ENCODE measurements at regions not wholly inside any gene's neighbourhood (a gene's known extent, or its start where the extent isn't known, plus 50 kb on each side); places are given as distances from the start of the nearest gene placed in this dataset.

DNA sequence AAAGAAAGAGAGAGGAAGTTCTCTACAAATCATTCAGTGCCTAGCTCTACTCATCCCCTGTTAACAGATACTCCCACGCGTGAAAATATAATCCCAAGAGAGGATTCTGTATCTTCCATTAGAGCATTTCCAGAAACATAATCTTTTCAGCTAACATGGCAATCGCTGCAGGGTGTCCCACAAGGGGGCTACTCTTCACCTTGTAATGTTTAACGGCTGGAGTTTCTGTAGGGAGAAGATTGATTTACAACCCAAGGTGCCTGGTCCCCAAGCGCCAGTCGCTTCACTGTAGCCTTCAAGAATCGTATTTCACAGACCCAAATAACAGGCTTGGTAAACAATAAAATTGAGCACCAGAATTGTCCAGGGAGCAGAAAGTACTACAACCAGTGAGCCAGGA, 318.7 kb downstream of the TLE1 start:
- Histone ChIP-seq H2AFZ (ENCODE audit: low read depth, low read length, severe bottlenecking) (no peak overlapping the region), H3K36me3 (ENCODE audit: low read length) (no peaks in the 10 kb centered on the region), H3K79me2 (ENCODE audit: insufficient read depth, low read length) (no peaks in the 10 kb centered on the region), H4K20me1 (ENCODE audit: low read depth, low read length) (no peaks in the 10 kb centered on the region), H3K27ac (ENCODE audit: low read depth, low read length) (no peak overlapping the region), H3K9me3 (ENCODE audit: insufficient read depth, low read length) (no peaks in the 10 kb centered on the region), H3F3A (ENCODE audit: insufficient read depth) (no peaks in the 10 kb centered on the region), H3K27me3 (ENCODE audit: low read length) (no peaks in the 10 kb centered on the region), H3K9ac (ENCODE audit: low read length) (no peak overlapping the region), H3K4me3 (ENCODE audit: insufficient read depth, low read length, poor library complexity, severe bottlenecking) (no peak overlapping the region), H3K4me2 (ENCODE audit: low read depth, low read length, poor library complexity, severe bottlenecking) (no peak overlapping the region), H3K9me2 (replicated peaks; ENCODE audit: insufficient read depth, low read length) (no peaks in the 10 kb centered on the region)
- no peak for TF ChIP-seq EZH2phosphoT487 (conservative IDR thresholded peaks at IDR 0.05; ENCODE audit: low read length)
- TF ChIP-seq, protein P1, sequence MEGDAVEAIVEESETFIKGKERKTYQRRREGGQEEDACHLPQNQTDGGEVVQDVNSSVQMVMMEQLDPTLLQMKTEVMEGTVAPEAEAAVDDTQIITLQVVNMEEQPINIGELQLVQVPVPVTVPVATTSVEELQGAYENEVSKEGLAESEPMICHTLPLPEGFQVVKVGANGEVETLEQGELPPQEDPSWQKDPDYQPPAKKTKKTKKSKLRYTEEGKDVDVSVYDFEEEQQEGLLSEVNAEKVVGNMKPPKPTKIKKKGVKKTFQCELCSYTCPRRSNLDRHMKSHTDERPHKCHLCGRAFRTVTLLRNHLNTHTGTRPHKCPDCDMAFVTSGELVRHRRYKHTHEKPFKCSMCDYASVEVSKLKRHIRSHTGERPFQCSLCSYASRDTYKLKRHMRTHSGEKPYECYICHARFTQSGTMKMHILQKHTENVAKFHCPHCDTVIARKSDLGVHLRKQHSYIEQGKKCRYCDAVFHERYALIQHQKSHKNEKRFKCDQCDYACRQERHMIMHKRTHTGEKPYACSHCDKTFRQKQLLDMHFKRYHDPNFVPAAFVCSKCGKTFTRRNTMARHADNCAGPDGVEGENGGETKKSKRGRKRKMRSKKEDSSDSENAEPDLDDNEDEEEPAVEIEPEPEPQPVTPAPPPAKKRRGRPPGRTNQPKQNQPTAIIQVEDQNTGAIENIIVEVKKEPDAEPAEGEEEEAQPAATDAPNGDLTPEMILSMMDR (IDR thresholded peaks at IDR 0.05; ENCODE audit: insufficient read depth, low read length, poor library complexity, severe bottlenecking) = no peak

DNA sequence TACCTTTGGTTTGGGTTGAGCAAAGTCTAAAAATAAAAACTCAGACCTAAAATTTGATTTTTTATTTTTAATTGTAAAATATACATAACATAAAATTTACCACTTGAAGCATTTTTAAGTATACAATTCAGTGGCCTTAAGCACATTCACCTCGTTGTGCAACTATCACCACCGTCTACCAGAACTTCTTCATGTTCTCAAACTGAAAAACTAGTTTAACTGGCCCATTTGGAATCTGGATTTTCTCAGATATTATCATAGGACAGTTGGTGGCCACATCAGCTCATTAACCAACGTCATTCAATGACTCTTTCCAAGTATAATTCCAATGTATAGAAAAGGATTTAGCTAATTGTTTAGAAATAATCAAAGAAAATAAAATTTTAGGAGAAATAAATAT, 319.3 kb downstream of the TLE1 start:
- Histone ChIP-seq H3K9ac (ENCODE audit: low read length) (no peak overlapping the region), H3K4me3 (ENCODE audit: insufficient read depth, low read length, poor library complexity, severe bottlenecking) (no peak overlapping the region), H2AFZ (ENCODE audit: low read depth, low read length, severe bottlenecking) (no peak overlapping the region), H3K9me3 (ENCODE audit: insufficient read depth, low read length) (no peaks in the 10 kb centered on the region), H3K36me3 (ENCODE audit: low read length) (no peaks in the 10 kb centered on the region), H3K27me3 (ENCODE audit: low read length) (no peaks in the 10 kb centered on the region), H4K20me1 (ENCODE audit: low read depth, low read length) (no peaks in the 10 kb centered on the region), H3K9me2 (replicated peaks; ENCODE audit: insufficient read depth, low read length) (no peaks in the 10 kb centered on the region), H3K27ac (ENCODE audit: low read depth, low read length) (no peak overlapping the region), H3F3A (ENCODE audit: insufficient read depth) (no peaks in the 10 kb centered on the region), H3K4me2 (ENCODE audit: low read depth, low read length, poor library complexity, severe bottlenecking) (no peak overlapping the region), H3K79me2 (ENCODE audit: insufficient read depth, low read length) (no peaks in the 10 kb centered on the region)
- TF ChIP-seq, protein P1 (IDR thresholded peaks at IDR 0.05; ENCODE audit: insufficient read depth, low read length, poor library complexity, severe bottlenecking) = no peak
- TF ChIP-seq EZH2phosphoT487 (conservative IDR thresholded peaks at IDR 0.05; ENCODE audit: low read length) = no peak

DNA sequence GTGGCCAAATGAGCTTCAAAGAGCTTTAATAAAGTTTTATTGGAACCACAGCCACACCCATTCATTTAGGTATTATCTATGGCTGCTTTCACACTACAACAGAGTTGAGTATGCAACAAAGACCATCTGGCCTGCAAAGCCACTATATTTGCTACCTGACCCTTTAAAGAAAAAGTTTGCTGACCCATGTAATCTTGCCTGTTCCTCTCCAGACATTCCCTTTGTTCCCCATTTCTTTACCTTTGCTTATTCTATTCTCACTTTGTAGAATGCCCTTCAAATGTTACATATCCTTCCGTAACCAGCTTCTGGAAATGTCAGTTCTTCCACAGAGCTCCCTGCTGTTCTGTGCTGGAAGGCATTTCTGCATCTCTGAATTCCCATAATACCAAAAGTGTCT, 320.2 kb downstream of the TLE1 start:
- Histone ChIP-seq H3K9ac (ENCODE audit: low read length) (no peak overlapping the region), H3K9me3 (ENCODE audit: insufficient read depth, low read length) (no peaks in the 10 kb centered on the region), H3K36me3 (ENCODE audit: low read length) (no peaks in the 10 kb centered on the region), H3K79me2 (ENCODE audit: insufficient read depth, low read length) (no peaks in the 10 kb centered on the region), H3K4me2 (ENCODE audit: low read depth, low read length, poor library complexity, severe bottlenecking) (no peak overlapping the region), H2AFZ (ENCODE audit: low read depth, low read length, severe bottlenecking) (no peak overlapping the region), H3K4me3 (ENCODE audit: insufficient read depth, low read length, poor library complexity, severe bottlenecking) (no peak overlapping the region), H3K27me3 (ENCODE audit: low read length) (no peaks in the 10 kb centered on the region), H4K20me1 (ENCODE audit: low read depth, low read length) (no peaks in the 10 kb centered on the region), H3F3A (ENCODE audit: insufficient read depth) (no peaks in the 10 kb centered on the region), H3K27ac (ENCODE audit: low read depth, low read length) (no peak overlapping the region), H3K9me2 (replicated peaks; ENCODE audit: insufficient read depth, low read length) (no peaks in the 10 kb centered on the region)
- TF ChIP-seq, protein P1 (IDR thresholded peaks at IDR 0.05; ENCODE audit: insufficient read depth, low read length, poor library complexity, severe bottlenecking) = no peak
- TF ChIP-seq EZH2phosphoT487 (conservative IDR thresholded peaks at IDR 0.05; ENCODE audit: low read length) = no peak
